Hepatocyte (in vitro differentiated cells): ENCODE measurements at regions not wholly inside any gene's neighbourhood (a gene's known extent, or its start where the extent isn't known, plus 50 kb on each side); places are given as distances from the start of the nearest gene placed in this dataset.

Experiments
- CTCF ChIP-seq: fragments of 200-600 bp; sonication (generic); IDR thresholded peaks from 2 replicates; pipeline ENCODE4 v1.5.1; 2016; ENCODE audit warnings: antibody characterized with exemption, mild to moderate bottlenecking; ENCODE audit not compliant: poor library complexity
- EZH2 ChIP-seq: fragments of 200-600 bp; sonication (generic); IDR thresholded peaks from 2 replicates; pipeline ENCODE4 v1.6.1; 2016; ENCODE audit warnings: antibody characterized with exemption, mild to moderate bottlenecking, borderline replicate concordance

- TF ChIP-seq CTCF (no peak), EZH2 (no peak)
These were observed 440.9 kb upstream of the UBE2E3 start for GRCh38 chr2:180539541-180539940.
